ENCODE measurements at regions not wholly inside any gene's neighbourhood (a gene's known extent, or its start where the extent isn't known, plus 50 kb on each side); places are given as distances from the start of the nearest gene placed in this dataset.

- no peaks in the 10 kb centered on the region for H3K36me3 ChIP-seq (ENCODE audit: control insufficient read depth, insufficient read depth, low read length)
- DNase-seq = no peak
- no peak overlapping the region for H2BK120ac ChIP-seq (ENCODE audit: low read depth, low read length)
- H4K5ac ChIP-seq (ENCODE audit: low read length) = no peak overlapping the region
- no peak overlapping the region for H3K23ac ChIP-seq (ENCODE audit: low read length)
- no peak overlapping the region for H3K18ac ChIP-seq (ENCODE audit: low read length)
- H3K4me3 ChIP-seq (ENCODE audit: low read length) = no peak overlapping the region
- no peak overlapping the region for H3K4ac ChIP-seq (ENCODE audit: low read depth, low read length)
- H3K79me2 ChIP-seq (ENCODE audit: control insufficient read depth, insufficient read depth, low read length) = no peaks in the 10 kb centered on the region
- H3K9ac ChIP-seq (ENCODE audit: low read length) = no peak overlapping the region
- H3K4me2 ChIP-seq (ENCODE audit: low read length) = no peak overlapping the region
- no peaks in the 10 kb centered on the region for H3K79me1 ChIP-seq (ENCODE audit: low read length)
- no peak overlapping the region for H2AK5ac ChIP-seq (ENCODE audit: low read length)
- H3K27me3 ChIP-seq (ENCODE audit: insufficient read depth, low read length, poor library complexity) = no peaks in the 10 kb centered on the region
- H3K56ac ChIP-seq (ENCODE audit: low read length) = no peak overlapping the region
- H2BK5ac ChIP-seq (ENCODE audit: low read length) = no peak overlapping the region
- no peaks in the 10 kb centered on the region for H3K4me1 ChIP-seq (ENCODE audit: control insufficient read depth, low read depth, low read length)
- no peak overlapping the region for H4K8ac ChIP-seq (ENCODE audit: low read depth, low read length)
- no peak overlapping the region for H2BK15ac ChIP-seq (replicated peaks; ENCODE audit: low read depth)
- H3K27ac ChIP-seq (ENCODE audit: low read depth, low read length) = no peak overlapping the region
Measured at GRCh38 chr4:57916479-57916878, 806.3 kb upstream of the IGFBP7 start.

- Histone ChIP-seq H2AK5ac (ENCODE audit: low read length) (no peak overlapping the region), H4K5ac (ENCODE audit: low read length) (no peak overlapping the region), H3K56ac (ENCODE audit: low read length) (no peak overlapping the region), H3K79me1 (ENCODE audit: low read length) (no peaks in the 10 kb centered on the region), H3K4ac (ENCODE audit: low read depth, low read length) (no peak overlapping the region), H3K36me3 (ENCODE audit: control insufficient read depth, insufficient read depth, low read length) (no peaks in the 10 kb centered on the region), H4K8ac (ENCODE audit: low read depth, low read length) (no peak overlapping the region), H3K79me2 (ENCODE audit: control insufficient read depth, insufficient read depth, low read length) (no peaks in the 10 kb centered on the region), H3K4me2 (ENCODE audit: low read length) (no peak overlapping the region), H3K4me1 (ENCODE audit: control insufficient read depth, low read depth, low read length) (no peaks in the 10 kb centered on the region), H2BK15ac (replicated peaks; ENCODE audit: low read depth) (no peak overlapping the region), H3K27me3 (ENCODE audit: insufficient read depth, low read length, poor library complexity) (no peaks in the 10 kb centered on the region), H3K4me3 (ENCODE audit: low read length) (no peak overlapping the region), H3K23ac (ENCODE audit: low read length) (no peak overlapping the region), H3K18ac (ENCODE audit: low read length) (no peak overlapping the region), H2BK120ac (ENCODE audit: low read depth, low read length) (no peak overlapping the region), H2BK5ac (ENCODE audit: low read length) (no peak overlapping the region), H3K9ac (ENCODE audit: low read length) (no peak overlapping the region), H3K27ac (ENCODE audit: low read depth, low read length) (no peak overlapping the region)
- DNase-seq = no peak
Measured at GRCh38 chr4:57911203-57911602, 801.0 kb upstream of the IGFBP7 start.

GRCh38 chr4:57910151-57910550 lies 800.0 kb upstream of the IGFBP7 start:
- no peak for DNase-seq
- Histone ChIP-seq H3K4me1 (ENCODE audit: control insufficient read depth, low read depth, low read length) (no peaks in the 10 kb centered on the region), H3K56ac (ENCODE audit: low read length) (no peak overlapping the region), H4K5ac (ENCODE audit: low read length) (no peak overlapping the region), H3K4me2 (ENCODE audit: low read length) (no peak overlapping the region), H3K9ac (ENCODE audit: low read length) (no peak overlapping the region), H3K36me3 (ENCODE audit: control insufficient read depth, insufficient read depth, low read length) (no peaks in the 10 kb centered on the region), H3K18ac (ENCODE audit: low read length) (no peak overlapping the region), H3K4ac (ENCODE audit: low read depth, low read length) (no peak overlapping the region), H3K23ac (ENCODE audit: low read length) (no peak overlapping the region), H3K27me3 (ENCODE audit: insufficient read depth, low read length, poor library complexity) (no peaks in the 10 kb centered on the region), H2BK5ac (ENCODE audit: low read length) (no peak overlapping the region), H2BK120ac (ENCODE audit: low read depth, low read length) (no peak overlapping the region), H3K79me2 (ENCODE audit: control insufficient read depth, insufficient read depth, low read length) (no peaks in the 10 kb centered on the region), H4K8ac (ENCODE audit: low read depth, low read length) (no peak overlapping the region), H3K27ac (ENCODE audit: low read depth, low read length) (no peak overlapping the region), H3K79me1 (ENCODE audit: low read length) (no peaks in the 10 kb centered on the region), H3K4me3 (ENCODE audit: low read length) (no peak overlapping the region), H2BK15ac (replicated peaks; ENCODE audit: low read depth) (no peak overlapping the region), H2AK5ac (ENCODE audit: low read length) (no peak overlapping the region)
- no CpG with 5 or more reads among the region's 3 CpGs for WGBS (ENCODE audit: extremely low coverage, insufficient coverage, low lambda C conversion rate)

GRCh38 chr4:57905965-57906364 lies 795.8 kb upstream of the IGFBP7 start:
- H3K79me1 ChIP-seq (ENCODE audit: low read length) = no peaks in the 10 kb centered on the region
- no peak overlapping the region for H3K18ac ChIP-seq (ENCODE audit: low read length)
- no CpG with 5 or more reads among the region's 3 CpGs for WGBS (ENCODE audit: extremely low coverage, insufficient coverage, low lambda C conversion rate)
- H2AK5ac ChIP-seq (ENCODE audit: low read length) = no peak overlapping the region
- no peak overlapping the region for H3K56ac ChIP-seq (ENCODE audit: low read length)
- H3K23ac ChIP-seq (ENCODE audit: low read length) = no peak overlapping the region
- H4K8ac ChIP-seq (ENCODE audit: low read depth, low read length) = no peak overlapping the region
- no peak overlapping the region for H3K27ac ChIP-seq (ENCODE audit: low read depth, low read length)
- H3K79me2 ChIP-seq (ENCODE audit: control insufficient read depth, insufficient read depth, low read length) = no peaks in the 10 kb centered on the region
- no peak for DNase-seq
- H4K5ac ChIP-seq (ENCODE audit: low read length) = no peak overlapping the region
- H3K4me3 ChIP-seq (ENCODE audit: low read length) = no peak overlapping the region
- H3K4ac ChIP-seq (ENCODE audit: low read depth, low read length) = no peak overlapping the region
- H2BK5ac ChIP-seq (ENCODE audit: low read length) = no peak overlapping the region
- H2BK15ac ChIP-seq (replicated peaks; ENCODE audit: low read depth) = no peak overlapping the region
- no peaks in the 10 kb centered on the region for H3K4me1 ChIP-seq (ENCODE audit: control insufficient read depth, low read depth, low read length)
- H3K4me2 ChIP-seq (ENCODE audit: low read length) = no peak overlapping the region
- no peak overlapping the region for H2BK120ac ChIP-seq (ENCODE audit: low read depth, low read length)
- H3K27me3 ChIP-seq (ENCODE audit: insufficient read depth, low read length, poor library complexity) = no peaks in the 10 kb centered on the region
- no peaks in the 10 kb centered on the region for H3K36me3 ChIP-seq (ENCODE audit: control insufficient read depth, insufficient read depth, low read length)
- no peak overlapping the region for H3K9ac ChIP-seq (ENCODE audit: low read length)

GRCh38 chr4:57877047-57877458 lies 766.9 kb upstream of the IGFBP7 start:
- Histone ChIP-seq H2BK120ac (ENCODE audit: low read depth, low read length) (no peak overlapping the region), H3K9ac (ENCODE audit: low read length) (no peak overlapping the region), H2BK15ac (replicated peaks; ENCODE audit: low read depth) (no peak overlapping the region), H3K4me2 (ENCODE audit: low read length) (no peak overlapping the region), H3K79me1 (ENCODE audit: low read length) (no peaks in the 10 kb centered on the region), H4K5ac (ENCODE audit: low read length) (no peak overlapping the region), H3K23ac (ENCODE audit: low read length) (no peak overlapping the region), H3K18ac (ENCODE audit: low read length) (no peak overlapping the region), H2BK5ac (ENCODE audit: low read length) (no peak overlapping the region), H2AK5ac (ENCODE audit: low read length) (no peak overlapping the region), H3K4me3 (ENCODE audit: low read length) (no peak overlapping the region), H3K4me1 (ENCODE audit: control insufficient read depth, low read depth, low read length) (no peaks in the 10 kb centered on the region), H3K36me3 (ENCODE audit: control insufficient read depth, insufficient read depth, low read length) (no peaks in the 10 kb centered on the region), H3K27me3 (ENCODE audit: insufficient read depth, low read length, poor library complexity) (no peaks in the 10 kb centered on the region), H4K8ac (ENCODE audit: low read depth, low read length) (no peak overlapping the region), H3K79me2 (ENCODE audit: control insufficient read depth, insufficient read depth, low read length) (no peaks in the 10 kb centered on the region), H3K56ac (ENCODE audit: low read length) (no peak overlapping the region), H3K4ac (ENCODE audit: low read depth, low read length) (no peak overlapping the region), H3K27ac (ENCODE audit: low read depth, low read length) (no peak overlapping the region)
- no peak for DNase-seq
- no CpG with 5 or more reads among the region's 3 CpGs for WGBS (ENCODE audit: extremely low coverage, insufficient coverage, low lambda C conversion rate)

- no CpG with 5 or more reads among the region's 2 CpGs for WGBS (ENCODE audit: extremely low coverage, insufficient coverage, low lambda C conversion rate)
- Histone ChIP-seq H3K36me3 (ENCODE audit: control insufficient read depth, insufficient read depth, low read length) (no peaks in the 10 kb centered on the region), H4K8ac (ENCODE audit: low read depth, low read length) (no peak overlapping the region), H3K56ac (ENCODE audit: low read length) (no peak overlapping the region), H3K4me1 (ENCODE audit: control insufficient read depth, low read depth, low read length) (no peaks in the 10 kb centered on the region), H2BK120ac (ENCODE audit: low read depth, low read length) (no peak overlapping the region), H3K27me3 (ENCODE audit: insufficient read depth, low read length, poor library complexity) (no peaks in the 10 kb centered on the region), H3K27ac (ENCODE audit: low read depth, low read length) (no peak overlapping the region), H3K18ac (ENCODE audit: low read length) (no peak overlapping the region), H2BK15ac (replicated peaks; ENCODE audit: low read depth) (no peak overlapping the region), H3K79me2 (ENCODE audit: control insufficient read depth, insufficient read depth, low read length) (no peaks in the 10 kb centered on the region), H3K23ac (ENCODE audit: low read length) (no peak overlapping the region), H2AK5ac (ENCODE audit: low read length) (no peak overlapping the region), H3K79me1 (ENCODE audit: low read length) (no peaks in the 10 kb centered on the region), H3K4me2 (ENCODE audit: low read length) (no peak overlapping the region), H2BK5ac (ENCODE audit: low read length) (no peak overlapping the region), H3K4me3 (ENCODE audit: low read length) (no peak overlapping the region), H3K9ac (ENCODE audit: low read length) (no peak overlapping the region), H4K5ac (ENCODE audit: low read length) (no peak overlapping the region), H3K4ac (ENCODE audit: low read depth, low read length) (no peak overlapping the region)
- DNase-seq = peak; percentile 1
Measured at GRCh38 chr4:57875829-57876392, 765.7 kb upstream of the IGFBP7 start.

All from mesendoderm (in vitro differentiated cells).